Upper lobe of left lung (tissue), 6 donors: ENCODE measurements at regions not wholly inside any gene's neighbourhood (a gene's known extent, or its start where the extent isn't known, plus 50 kb on each side); places are given as distances from the start of the nearest gene placed in this dataset.

ENCODE experiments used
- ATAC-seq, 2 donors: fragments of 200-7000 bp; cut with Tn5 transposase; one replicate each; pipeline ENCODE4 v1.9.1; 2022; ENCODE audit warnings: mild to moderate bottlenecking in 2 of 2, moderate library complexity in 2 of 2; ENCODE audit not compliant: low FRiP score in 2 of 2
- DNase-seq, 2 donors: peaks; one replicate each; pipeline ENCODE4 v3.0.0-alpha.2; 2019 to 2020
- H3K27ac ChIP-seq, 4 donors: fragments of 200-600 bp; sonication (generic); one replicate each; pipeline ENCODE4 v1.5.1; 2016 to 2019
- H3K27me3 ChIP-seq, 4 donors: fragments of 200-600 bp; sonication (generic); one replicate each; pipeline ENCODE4 v1.5.1; 2017 to 2019
- H3K36me3 ChIP-seq, 4 donors: fragments of 200-600 bp; sonication (generic); one replicate each; pipeline ENCODE4 v1.5.1; 2016 to 2019
- H3K4me1 ChIP-seq, 4 donors: fragments of 200-600 bp; sonication (generic); one replicate each; pipeline ENCODE4 v1.5.1; 2018 to 2019
- H3K4me3 ChIP-seq, 4 donors: fragments of 200-600 bp; sonication (generic); one replicate each; pipeline ENCODE4 v1.5.1; 2017 to 2019; ENCODE audit warnings: mild to moderate bottlenecking in 2 of 4, moderate library complexity in 1 of 4
- H3K9me3 ChIP-seq, 4 donors: fragments of 200-600 bp; sonication (generic); one replicate each; pipeline ENCODE4 v1.5.1; 2018 to 2019
- EP300 ChIP-seq, 4 donors: sonication (generic); formaldehyde crosslinking; IDR thresholded peaks; one replicate each; pipeline ENCODE4 v1.5.1; 2017; ENCODE audit warnings: antibody characterized with exemption in 4 of 4, control low read depth in 2 of 4
- POLR2A ChIP-seq, 4 donors: fragments of 450-650 bp; IDR thresholded peaks; one replicate each; pipeline ENCODE4 v1.5.1; 2016 to 2017; ENCODE audit warnings: antibody characterized with exemption in 4 of 4, mild to moderate bottlenecking in 2 of 4
- POLR2AphosphoS5 ChIP-seq, 2 donors: sonication (generic); formaldehyde crosslinking; IDR thresholded peaks; one replicate each; pipeline ENCODE4 v1.5.1; 2017; ENCODE audit warnings: antibody characterized with exemption in 2 of 2
- WGBS, 2 donors: methylation state at CpG; one replicate each; pipeline ENCODE4 v1.1.5; 2017 to 2018; 5-methylcytosine and 5-hydroxymethylcytosine counted together
- TF ChIP-seq, protein P1 (sequence below), 6 experiments: fragments of 450-650 bp in 4 of 6; fragments of 200-600 bp in 2 of 6; sonication (generic) in 2 of 6; IDR thresholded peaks; one replicate each; pipeline ENCODE4 v1.5.1; 2016 to 2019; ENCODE audit warnings: antibody characterized with exemption in 6 of 6
- donor health status: DM: no; HTN: no; CAD: no; lungs with moderate emphysema.
- donor health status: DM: no; HTN: yes; CAD: no; lungs with severe emphysema.

GRCh38 chr11:15714641-15715399 is 600.1 kb downstream of the INSC start:
- ATAC-seq, result no peak
- TF ChIP-seq, protein P1, sequence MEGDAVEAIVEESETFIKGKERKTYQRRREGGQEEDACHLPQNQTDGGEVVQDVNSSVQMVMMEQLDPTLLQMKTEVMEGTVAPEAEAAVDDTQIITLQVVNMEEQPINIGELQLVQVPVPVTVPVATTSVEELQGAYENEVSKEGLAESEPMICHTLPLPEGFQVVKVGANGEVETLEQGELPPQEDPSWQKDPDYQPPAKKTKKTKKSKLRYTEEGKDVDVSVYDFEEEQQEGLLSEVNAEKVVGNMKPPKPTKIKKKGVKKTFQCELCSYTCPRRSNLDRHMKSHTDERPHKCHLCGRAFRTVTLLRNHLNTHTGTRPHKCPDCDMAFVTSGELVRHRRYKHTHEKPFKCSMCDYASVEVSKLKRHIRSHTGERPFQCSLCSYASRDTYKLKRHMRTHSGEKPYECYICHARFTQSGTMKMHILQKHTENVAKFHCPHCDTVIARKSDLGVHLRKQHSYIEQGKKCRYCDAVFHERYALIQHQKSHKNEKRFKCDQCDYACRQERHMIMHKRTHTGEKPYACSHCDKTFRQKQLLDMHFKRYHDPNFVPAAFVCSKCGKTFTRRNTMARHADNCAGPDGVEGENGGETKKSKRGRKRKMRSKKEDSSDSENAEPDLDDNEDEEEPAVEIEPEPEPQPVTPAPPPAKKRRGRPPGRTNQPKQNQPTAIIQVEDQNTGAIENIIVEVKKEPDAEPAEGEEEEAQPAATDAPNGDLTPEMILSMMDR (IDR thresholded peaks at IDR 0.05), result no peak
- TF ChIP-seq POLR2A (IDR thresholded peaks at IDR 0.05) (no peak), POLR2AphosphoS5 (IDR thresholded peaks at IDR 0.05) (no peak), EP300 (IDR thresholded peaks at IDR 0.05) (no peak)
- H3K9me3 ChIP-seq, result no peaks in the 10 kb centered on the region
- H3K36me3 ChIP-seq, result no peaks in the 10 kb centered on the region
- WGBS, 2 donors, result 59 to 81% methylated on average over 6 of the region's 6 CpGs
- no peaks in the 10 kb centered on the region for H3K27me3 ChIP-seq
- peaks cover 0 to 7% (median 2%) of the 10 kb centered on the region in 4 donors for H3K4me1 ChIP-seq
- DNase-seq, result peak in 1 of 2 donors; percentile 27
- H3K27ac ChIP-seq, result no peak overlapping the region
- H3K4me3 ChIP-seq, result no peak overlapping the region

DNA sequence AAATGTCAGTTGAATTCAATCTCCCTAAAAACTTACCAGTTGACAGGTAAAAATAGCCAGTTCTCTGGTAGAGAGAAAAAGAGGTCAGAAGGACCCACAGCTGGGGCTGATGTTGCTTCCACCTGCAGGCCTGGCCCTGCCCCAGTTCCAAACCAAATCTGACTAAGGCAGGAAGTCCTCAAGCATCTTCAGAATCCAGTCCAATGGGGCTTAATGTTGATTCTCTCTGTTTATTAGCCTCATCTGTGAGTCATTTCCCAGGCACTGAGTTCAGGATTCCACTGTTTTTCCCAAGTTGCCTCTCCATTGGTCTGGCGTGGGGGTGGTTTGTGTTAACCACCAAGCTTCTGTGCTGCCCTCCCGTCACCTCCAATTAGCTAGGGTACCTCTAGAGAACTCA is 601.8 kb downstream of the INSC start:
- no peak overlapping the region for H3K4me3 ChIP-seq
- no peak overlapping the region for H3K27ac ChIP-seq
- WGBS, 2 donors, result 76 to 87% methylated on average over 2 of the region's 2 CpGs
- ATAC-seq, result no peak
- H3K27me3 ChIP-seq, result no peaks in the 10 kb centered on the region
- TF ChIP-seq POLR2A (IDR thresholded peaks at IDR 0.05), result no peak
- TF ChIP-seq, protein P1 (IDR thresholded peaks at IDR 0.05), result no peak
- no peak for TF ChIP-seq EP300 (IDR thresholded peaks at IDR 0.05)
- TF ChIP-seq POLR2AphosphoS5 (IDR thresholded peaks at IDR 0.05), result no peak
- H3K9me3 ChIP-seq, result no peaks in the 10 kb centered on the region
- no peaks in the 10 kb centered on the region for H3K36me3 ChIP-seq
- DNase-seq, result no peak
- H3K4me1 ChIP-seq, result peaks cover 0 to 3% (median 1%) of the 10 kb centered on the region in 4 donors

GRCh38 chr11:15720460-15720859 is 605.7 kb downstream of the INSC start:
- ATAC-seq, result no peak
- no peak overlapping the region for H3K27ac ChIP-seq
- TF ChIP-seq POLR2A (IDR thresholded peaks at IDR 0.05) (no peak), EP300 (IDR thresholded peaks at IDR 0.05) (no peak), POLR2AphosphoS5 (IDR thresholded peaks at IDR 0.05) (no peak)
- TF ChIP-seq, protein P1 (IDR thresholded peaks at IDR 0.05), result no peak
- H3K4me3 ChIP-seq, result no peak overlapping the region
- H3K4me1 ChIP-seq, result peaks cover 0 to 4% (median 2%) of the 10 kb centered on the region in 4 donors
- H3K27me3 ChIP-seq, result no peaks in the 10 kb centered on the region
- H3K9me3 ChIP-seq, result no peaks in the 10 kb centered on the region
- H3K36me3 ChIP-seq, result no peaks in the 10 kb centered on the region
- WGBS, 2 donors, result 82 to 86% methylated on average over 5 of the region's 5 CpGs
- DNase-seq, result no peak

DNA sequence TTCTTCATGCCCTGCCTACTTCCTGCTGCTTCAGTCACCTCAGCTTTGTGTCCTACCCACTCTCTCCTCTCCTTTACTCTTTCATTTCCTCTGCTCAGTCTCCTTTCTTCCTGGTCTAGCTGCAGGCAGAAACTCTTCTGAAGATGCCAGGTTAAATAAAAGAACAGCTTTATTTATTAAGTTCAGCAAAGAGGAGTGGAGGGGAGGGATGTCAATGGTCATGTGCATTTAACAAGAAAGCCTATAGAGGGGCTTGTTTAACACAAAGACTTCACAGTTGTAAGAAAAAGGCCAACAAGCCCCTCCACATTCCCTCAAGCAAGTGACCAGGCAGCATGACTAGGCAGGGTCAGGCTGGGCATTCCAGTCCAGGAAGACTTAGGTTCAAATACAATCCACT is 609.2 kb downstream of the INSC start:
- ATAC-seq, result no peak
- no peaks in the 10 kb centered on the region for H3K27me3 ChIP-seq
- H3K36me3 ChIP-seq, result no peaks in the 10 kb centered on the region
- H3K27ac ChIP-seq, result no peak overlapping the region
- no peak for TF ChIP-seq POLR2AphosphoS5 (IDR thresholded peaks at IDR 0.05)
- TF ChIP-seq, protein P1 (IDR thresholded peaks at IDR 0.05), result no peak
- H3K9me3 ChIP-seq, result no peaks in the 10 kb centered on the region
- no peak for DNase-seq
- no peak overlapping the region for H3K4me3 ChIP-seq
- peaks cover 0 to 4% (median 4%) of the 10 kb centered on the region in 4 donors for H3K4me1 ChIP-seq

DNA sequence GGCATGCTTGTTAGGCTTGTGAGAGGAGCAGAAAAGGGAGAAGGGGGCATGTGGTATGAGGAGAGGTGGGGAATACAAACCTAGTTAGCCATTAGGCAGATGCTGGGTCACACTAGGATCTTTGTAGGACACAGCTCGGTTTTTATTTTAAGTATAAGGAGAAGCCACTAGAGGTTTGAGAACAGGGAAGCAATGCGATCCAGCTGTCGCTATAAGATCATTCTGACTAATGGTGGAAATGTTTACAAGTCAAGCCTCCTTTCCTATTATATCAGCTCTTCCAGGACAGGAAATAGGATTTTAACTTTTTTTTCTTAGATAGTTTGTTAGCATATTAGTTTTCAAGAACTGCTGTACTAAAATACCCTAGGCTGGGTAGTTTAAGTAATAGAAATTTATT is 609.9 kb downstream of the INSC start:
- WGBS, 2 donors, result 64 to 81% methylated on average over 3 of the region's 3 CpGs
- Histone ChIP-seq H3K4me3 (no peak overlapping the region), H3K27me3 (no peaks in the 10 kb centered on the region), H3K27ac (peak overlapping the region in 1 of 4 donors; percentile 31), H3K4me1 (peaks cover 0 to 4% (median 4%) of the 10 kb centered on the region in 4 donors), H3K9me3 (no peaks in the 10 kb centered on the region), H3K36me3 (no peaks in the 10 kb centered on the region)
- no peak for TF ChIP-seq POLR2A (IDR thresholded peaks at IDR 0.05)
- TF ChIP-seq, protein P1 (IDR thresholded peaks at IDR 0.05), result no peak
- TF ChIP-seq EP300 (IDR thresholded peaks at IDR 0.05), result no peak
- TF ChIP-seq POLR2AphosphoS5 (IDR thresholded peaks at IDR 0.05), result no peak
- ATAC-seq, result no peak
- no peak for DNase-seq
